OCI-LY1 (cell line): ENCODE measurements at regions not wholly inside any gene's neighbourhood (a gene's known extent, or its start where the extent isn't known, plus 50 kb on each side); places are given as distances from the start of the nearest gene placed in this dataset.

Experiments
- H2AFZ ChIP-seq: fragments of 200-600 bp; sonication (generic), shearing (Covaris generic); 2 replicates; pipeline ENCODE4 v1.6.0; 2014; ENCODE audit warnings: antibody characterized with exemption, mild to moderate bottlenecking, low read length
- H3F3A ChIP-seq: fragments of 200-600 bp; sonication (generic), shearing (Covaris generic); 2 replicates; pipeline ENCODE4 v1.6.0; 2014; ENCODE audit warnings: mild to moderate bottlenecking, antibody characterized with exemption, low read length, moderate library complexity; ENCODE audit not compliant: insufficient read depth
- H3K27ac ChIP-seq: fragments of 200-600 bp; sonication (generic); 2 replicates; pipeline ENCODE4 v1.5.1; 2014; ENCODE audit warnings: low read length, mixed run types, mild to moderate bottlenecking, low read depth; ENCODE audit not compliant: poor library complexity, severe bottlenecking
- H3K27me3 ChIP-seq: fragments of 200-600 bp; sonication (generic); 2 replicates; pipeline ENCODE4 v1.6.0; 2014; ENCODE audit warnings: antibody characterized with exemption, mild to moderate bottlenecking, low read length, moderate library complexity; ENCODE audit not compliant: insufficient read depth
- H3K36me3 ChIP-seq: fragments of 200-600 bp; sonication (generic); 2 replicates; pipeline ENCODE4 v1.6.1; 2014; ENCODE audit warnings: mild to moderate bottlenecking, antibody characterized with exemption, low read length, moderate library complexity, mixed read lengths; ENCODE audit not compliant: insufficient read depth
- H3K4me1 ChIP-seq: fragments of 200-600 bp; sonication (generic); 2 replicates; pipeline ENCODE4 v1.5.1; 2014; ENCODE audit warnings: mild to moderate bottlenecking, low read length, moderate library complexity; ENCODE audit not compliant: insufficient read depth, severe bottlenecking
- H3K4me2 ChIP-seq: fragments of 200-600 bp; sonication (generic), shearing (Covaris generic); 2 replicates; pipeline ENCODE4 v1.6.1; 2014; ENCODE audit warnings: low read length
- H3K4me3 ChIP-seq: fragments of 200-600 bp; sonication (generic); 2 replicates; pipeline ENCODE4 v1.5.1; 2014; ENCODE audit warnings: low read length, low read depth, mild to moderate bottlenecking, mixed read lengths; ENCODE audit not compliant: poor library complexity, severe bottlenecking
- H3K79me2 ChIP-seq: fragments of 200-600 bp; shearing (Covaris generic); 2 replicates; pipeline ENCODE4 v1.6.1; 2016; ENCODE audit warnings: mixed run types, low read length, mixed read lengths; ENCODE audit not compliant: insufficient read depth
- H3K9ac ChIP-seq: fragments of 200-600 bp; sonication (generic), shearing (Covaris generic); 2 replicates; pipeline ENCODE4 v1.6.1; 2014; ENCODE audit warnings: mild to moderate bottlenecking, low read length, mixed read lengths
- H3K9me2 ChIP-seq: fragments of 200-600 bp; sonication (generic), shearing (Covaris generic); 2 replicates; pipeline ENCODE4 v1.6.1; 2014; ENCODE audit warnings: low read depth, mild to moderate bottlenecking, low read length, mixed read lengths
- H3K9me3 ChIP-seq: fragments of 200-600 bp; shearing (Covaris generic); 2 replicates; pipeline ENCODE4 v1.6.1; 2014; ENCODE audit warnings: low read length, mixed read lengths
- H4K20me1 ChIP-seq: fragments of 200-600 bp; sonication (generic), shearing (Covaris generic); 2 replicates; pipeline ENCODE4 v1.6.0; 2016; ENCODE audit warnings: mild to moderate bottlenecking, low read length; ENCODE audit not compliant: insufficient read depth
- CTCF ChIP-seq: fragments of 200-600 bp; sonication (generic), shearing (Covaris generic); IDR thresholded peaks from 2 replicates; pipeline ENCODE4 v1.5.1; 2017; ENCODE audit warnings: mild to moderate bottlenecking, antibody characterized with exemption, low read length, moderate library complexity, mixed read lengths
- EZH2 ChIP-seq: fragments of 200-600 bp; sonication (generic), shearing (Covaris generic); IDR thresholded peaks from 2 replicates; pipeline ENCODE4 v1.8.0; 2017; ENCODE audit warnings: borderline replicate concordance, mixed run types, mild to moderate bottlenecking, antibody characterized with exemption, low read length, moderate library complexity, mixed read lengths

- H2AFZ ChIP-seq: peak overlapping the region; percentile 93
- peak; percentile 97 for TF ChIP-seq CTCF
- no peak for TF ChIP-seq EZH2
- H3F3A ChIP-seq: no peaks in the 10 kb centered on the region
- peaks cover 20% of the 10 kb centered on the region for H3K4me1 ChIP-seq
- peak overlapping the region; percentile 51 for H3K27ac ChIP-seq
- peak overlapping the region; percentile 42 for H3K4me3 ChIP-seq
- H3K36me3 ChIP-seq: no peaks in the 10 kb centered on the region
- no peaks in the 10 kb centered on the region for H3K9me2 ChIP-seq
- peak overlapping the region; percentile 64 for H3K4me2 ChIP-seq
- no peaks in the 10 kb centered on the region for H4K20me1 ChIP-seq
- no peaks in the 10 kb centered on the region for H3K27me3 ChIP-seq
- no peaks in the 10 kb centered on the region for H3K9me3 ChIP-seq
- no peaks in the 10 kb centered on the region for H3K79me2 ChIP-seq
- H3K9ac ChIP-seq: peak overlapping the region; percentile 50; the same call in 1 of the 2 replicates
Measured at GRCh38 chr18:59056706-59057492, 82.8 kb upstream of the SEC11C start.

GRCh38 chr18:59057493-59057795 is 82.2 kb upstream of the SEC11C start:
- Histone ChIP-seq H2AFZ (no peak overlapping the region), H3K4me1 (peaks cover 20% of the 10 kb centered on the region), H4K20me1 (no peaks in the 10 kb centered on the region), H3K9me3 (no peaks in the 10 kb centered on the region), H3K27ac (no peak overlapping the region), H3K4me2 (no peak overlapping the region), H3K27me3 (no peaks in the 10 kb centered on the region), H3K9me2 (no peaks in the 10 kb centered on the region), H3K9ac (no peak overlapping the region), H3K4me3 (no peak overlapping the region), H3K36me3 (no peaks in the 10 kb centered on the region), H3F3A (no peaks in the 10 kb centered on the region), H3K79me2 (no peaks in the 10 kb centered on the region)
- TF ChIP-seq CTCF (no peak), EZH2 (no peak)

- Histone ChIP-seq H3K27ac (no peak overlapping the region), H3K4me2 (no peak overlapping the region), H3K36me3 (no peaks in the 10 kb centered on the region), H3F3A (no peaks in the 10 kb centered on the region), H3K9me3 (no peaks in the 10 kb centered on the region), H4K20me1 (no peaks in the 10 kb centered on the region), H3K27me3 (0 out of 2 replicates have a peak, but pooled peaks cover under 1% of the 10 kb centered on the region), H3K4me1 (peaks cover 20% of the 10 kb centered on the region), H3K79me2 (no peaks in the 10 kb centered on the region), H3K9ac (no peak overlapping the region), H3K9me2 (no peaks in the 10 kb centered on the region), H3K4me3 (no peak overlapping the region), H2AFZ (no peak overlapping the region)
- no peak for TF ChIP-seq CTCF
- no peak for TF ChIP-seq EZH2
Measured at GRCh38 chr18:59057969-59058368, 81.7 kb upstream of the SEC11C start.
